HG03064 (cell line): ENCODE measurements at regions not wholly inside any gene's neighbourhood (a gene's known extent, or its start where the extent isn't known, plus 50 kb on each side); places are given as distances from the start of the nearest gene placed in this dataset.
A peak's percentile ranks its signal among the peaks of the same experiment; 100 is the strongest.

ENCODE experiments used
- ATAC-seq: cut with Tn5 transposase; IDR thresholded peaks from one replicate; pipeline ENCODE4 v1.9.1; 2021; ENCODE audit warnings: low read depth; ENCODE audit not compliant: unreplicated experiment

DNA sequence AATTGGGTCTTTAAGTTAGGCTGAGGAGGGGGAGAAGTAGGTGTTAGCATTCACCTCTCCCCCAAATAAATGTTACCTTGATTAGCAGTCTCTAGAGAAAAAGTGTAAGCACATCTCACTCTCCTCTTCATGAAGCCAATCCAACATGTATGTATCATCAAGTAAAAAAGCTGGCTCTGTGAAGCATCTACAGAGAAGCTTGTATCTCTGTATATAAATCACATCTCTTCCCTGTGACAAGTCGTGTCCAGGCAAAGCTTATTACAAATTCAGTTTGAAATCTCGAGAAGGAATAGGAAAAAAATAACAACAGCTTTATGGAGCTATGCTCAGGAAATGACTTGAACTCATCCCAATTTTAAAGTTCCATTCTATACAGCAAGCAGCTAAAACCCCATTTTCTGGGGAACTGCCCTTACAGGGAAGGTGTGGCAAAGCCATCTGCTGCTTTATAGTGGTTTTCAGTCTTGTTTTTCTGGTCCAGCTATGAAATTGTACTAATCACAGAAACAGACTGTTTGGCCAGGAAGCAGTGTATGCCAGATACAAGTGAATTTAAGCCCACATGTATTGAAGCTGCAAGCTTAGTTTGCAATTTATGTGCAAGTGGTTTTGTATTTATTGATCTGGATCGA is 313.3 kb upstream of the NOCT start:
- ATAC-seq, result no peak

DNA sequence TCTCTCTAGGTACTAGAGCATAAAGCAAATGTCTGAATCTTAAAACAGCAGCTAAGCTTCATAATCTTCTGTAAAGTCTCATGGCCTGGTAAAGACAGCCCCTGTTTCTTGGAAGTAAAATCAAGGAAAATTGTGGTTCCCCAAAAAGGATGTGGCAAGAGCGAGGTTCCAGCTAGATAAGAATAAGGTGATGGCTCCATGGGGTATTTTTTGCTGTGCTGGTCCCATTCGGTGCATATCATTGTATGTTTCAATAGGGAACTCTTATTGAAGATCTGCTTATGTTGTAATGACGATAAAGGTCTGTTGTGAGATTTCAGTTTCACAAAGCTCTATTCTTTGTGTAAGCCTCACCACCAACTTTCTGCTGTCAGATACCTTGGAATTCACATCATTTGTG is 316.9 kb upstream of the NOCT start:
- no peak for ATAC-seq

DNA sequence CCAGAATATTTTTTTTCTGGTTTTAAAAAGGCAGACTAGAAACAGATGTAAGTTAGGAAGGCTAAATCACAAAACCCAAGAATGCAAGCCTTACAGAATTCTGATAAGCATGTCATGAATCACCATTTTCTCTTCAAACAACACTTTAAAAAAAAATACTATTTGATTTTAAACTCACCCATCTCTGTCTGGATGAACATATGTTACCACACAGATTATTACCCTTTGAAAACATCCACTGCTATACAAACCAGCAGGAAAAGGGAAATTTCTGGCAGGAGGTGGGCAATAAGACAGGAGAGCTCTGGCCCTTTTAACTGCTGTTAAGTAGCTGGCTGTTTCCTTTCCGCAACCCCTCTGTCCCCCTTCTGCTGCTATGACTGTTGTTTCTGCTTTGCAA is 317.7 kb upstream of the NOCT start:
- ATAC-seq, result no peak

DNA sequence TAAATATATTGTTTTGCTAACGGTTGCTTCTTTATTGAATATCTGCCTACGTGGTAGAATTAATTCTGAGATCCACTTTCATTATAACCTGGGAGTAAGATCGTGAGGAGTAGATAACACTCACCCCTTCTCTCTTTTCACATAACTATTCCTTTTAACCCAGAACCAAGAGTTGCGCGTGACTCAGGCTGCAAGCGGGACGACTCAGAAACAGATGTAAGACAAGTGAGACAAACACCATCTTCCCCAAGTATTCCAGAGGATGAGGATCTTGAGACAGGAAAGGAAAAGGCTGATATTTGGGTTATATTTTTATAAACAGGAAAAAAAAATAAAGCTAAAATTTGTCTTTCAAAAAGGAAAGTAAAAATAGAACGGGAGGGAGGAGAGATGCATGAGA is 318.8 kb upstream of the NOCT start:
- ATAC-seq, result no peak

DNA sequence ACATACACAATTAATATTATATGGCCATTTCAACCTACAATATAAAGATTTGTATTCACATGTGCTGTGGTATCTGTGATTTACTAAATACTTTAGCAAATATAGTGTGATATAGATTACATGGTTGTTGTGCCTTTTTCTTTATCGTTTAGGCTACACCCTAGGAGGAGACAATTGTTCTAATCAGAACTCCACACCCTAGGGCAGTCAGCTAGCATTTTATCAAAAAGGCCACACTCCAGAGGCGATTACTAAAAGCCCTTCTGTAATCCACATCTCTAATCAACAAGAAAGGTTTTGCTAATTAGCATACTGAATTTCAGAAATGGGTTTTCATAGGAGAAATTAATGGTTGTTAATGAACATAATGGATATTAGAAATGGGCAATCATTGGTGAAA is 319.5 kb upstream of the NOCT start:
- ATAC-seq, result no peak

DNA sequence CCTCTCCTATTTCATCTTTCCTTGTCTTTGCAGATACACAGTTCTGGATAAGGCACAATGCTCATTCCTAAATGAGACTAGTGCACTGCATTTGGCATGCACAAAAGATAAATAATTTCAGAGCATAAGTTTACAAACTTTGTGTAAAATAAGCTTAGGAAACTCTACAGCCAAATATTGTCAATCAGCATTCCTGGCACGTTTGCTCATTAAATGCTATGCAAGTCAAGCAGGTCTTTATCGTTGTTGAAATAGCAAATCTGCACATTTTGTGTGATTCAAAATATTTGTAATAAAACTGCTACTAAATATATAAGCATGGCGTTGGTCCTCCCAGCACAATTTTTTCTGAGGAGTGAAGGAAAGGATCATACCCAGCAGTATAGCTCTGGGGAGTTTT is 322.1 kb upstream of the NOCT start:
- ATAC-seq, result no peak

DNA sequence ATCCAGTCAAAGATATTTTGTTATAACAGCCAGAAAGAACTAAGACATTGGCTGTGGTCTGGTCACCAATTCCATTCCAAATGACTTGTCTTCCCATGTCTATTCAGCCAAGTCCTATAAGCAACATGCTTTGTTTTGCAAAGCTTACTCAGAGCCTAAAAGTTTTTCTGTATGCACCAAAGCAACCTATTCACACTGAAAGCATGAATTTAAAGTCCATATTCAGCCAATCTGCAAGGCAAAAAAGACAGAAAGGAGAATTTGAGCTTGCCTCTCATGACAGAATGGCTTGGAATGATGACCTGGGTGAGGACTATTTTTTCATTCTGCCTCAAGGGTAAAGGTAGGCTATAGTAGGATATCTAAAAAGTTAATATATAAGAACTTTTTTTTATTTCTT is 323.2 kb upstream of the NOCT start:
- ATAC-seq, result no peak

DNA sequence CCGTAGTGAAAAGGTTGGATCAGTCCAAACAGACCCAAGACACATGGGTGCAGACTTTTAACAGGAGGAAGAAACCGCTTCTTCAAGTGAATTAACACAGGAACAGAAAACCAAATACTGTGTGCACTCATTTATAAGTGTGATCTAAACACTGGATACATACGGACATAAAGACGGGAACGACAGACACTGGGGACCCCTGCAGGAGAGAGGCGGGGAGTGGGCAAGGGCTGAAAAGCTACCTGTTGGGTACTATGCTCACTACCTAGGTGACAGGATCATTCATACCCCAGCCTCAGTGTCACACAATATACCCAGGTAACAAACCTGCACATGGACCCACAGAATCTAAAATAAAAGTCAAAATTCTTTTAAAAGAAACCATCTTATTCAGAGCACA is 326.0 kb upstream of the NOCT start:
- no peak for ATAC-seq

DNA sequence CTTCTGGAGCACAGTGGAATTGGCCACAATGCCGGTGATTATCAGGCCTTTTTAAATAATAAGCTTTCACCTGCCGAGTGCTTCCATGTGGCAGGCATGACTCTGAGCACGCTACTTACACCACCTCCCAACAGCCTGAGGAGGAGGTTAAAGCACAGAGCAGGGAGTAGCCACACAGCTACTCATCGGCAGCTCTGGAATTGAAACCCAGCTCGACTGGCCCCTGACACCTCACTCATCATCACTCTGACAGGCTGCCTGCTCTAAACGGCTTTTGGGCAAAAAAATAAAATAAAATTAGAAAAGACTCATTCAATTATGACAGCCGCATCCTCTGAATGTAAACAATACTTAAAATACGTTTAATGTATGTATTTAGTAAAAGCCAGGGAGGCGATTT is 326.4 kb upstream of the NOCT start:
- ATAC-seq, result no peak

DNA sequence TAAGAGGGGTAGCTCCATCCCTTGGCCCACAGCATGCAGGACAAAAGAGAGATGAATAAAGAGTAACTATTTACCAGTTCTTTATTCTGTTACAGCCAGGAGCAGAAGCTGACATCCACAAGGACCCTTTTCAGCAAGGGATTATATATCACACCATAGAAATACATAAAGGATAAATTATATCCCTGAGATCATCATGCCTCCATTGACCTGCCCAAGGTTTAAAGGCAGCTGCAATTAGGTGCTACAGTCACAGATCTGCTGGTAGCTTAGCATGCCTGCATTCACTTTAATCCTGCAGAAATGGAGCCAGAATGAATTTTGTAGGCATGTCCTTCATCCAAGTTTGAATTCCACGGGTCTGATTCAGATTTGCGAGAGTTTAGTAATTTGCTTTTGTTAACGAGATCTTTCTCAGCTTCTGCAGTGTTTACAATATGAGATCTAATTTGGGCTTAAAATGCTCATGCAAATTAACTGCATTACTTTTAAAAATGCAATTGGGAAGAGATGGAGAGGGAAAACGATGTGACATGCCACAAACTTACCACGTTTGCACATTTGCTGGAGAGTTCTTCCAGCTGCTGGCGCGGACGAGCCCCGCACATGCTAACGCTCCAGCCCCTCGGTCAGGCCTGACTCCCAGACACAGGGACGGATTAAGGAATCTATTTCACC is 327.0 kb upstream of the NOCT start:
- no peak for ATAC-seq

DNA sequence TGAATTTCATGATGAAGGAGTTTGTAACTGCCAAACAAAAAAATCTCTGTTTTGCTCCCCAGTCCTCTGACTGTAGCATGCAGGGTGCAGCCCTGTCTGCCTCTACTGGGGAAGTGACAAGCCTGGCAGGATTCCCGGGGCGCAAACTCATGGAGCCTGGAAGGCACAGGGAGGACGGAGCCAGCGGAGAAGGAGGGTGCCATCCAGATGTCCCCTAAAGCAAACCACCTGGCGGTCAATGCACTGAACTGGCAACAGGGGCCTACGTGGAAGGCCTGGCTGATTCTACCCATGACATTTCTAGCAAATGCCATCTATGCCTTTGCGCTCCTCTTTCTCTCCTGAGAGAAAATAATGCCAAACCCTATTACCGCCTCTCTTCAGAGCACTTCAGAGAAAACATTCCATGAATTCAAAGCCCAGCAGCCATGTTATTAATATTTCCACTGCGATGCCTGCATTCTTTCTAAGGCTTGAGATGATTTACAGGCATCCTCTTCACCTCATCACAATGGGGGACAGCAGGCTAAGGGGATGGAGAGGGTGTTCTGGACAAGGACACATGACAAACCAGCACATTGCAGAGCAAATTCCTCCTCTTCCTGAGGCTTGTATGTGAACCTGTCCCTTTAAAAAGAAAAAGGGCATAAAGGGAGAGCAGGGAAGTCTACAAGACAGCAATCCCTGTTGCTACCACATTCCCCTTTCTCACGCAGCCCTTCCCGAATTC is 329.3 kb upstream of the NOCT start:
- no peak for ATAC-seq

DNA sequence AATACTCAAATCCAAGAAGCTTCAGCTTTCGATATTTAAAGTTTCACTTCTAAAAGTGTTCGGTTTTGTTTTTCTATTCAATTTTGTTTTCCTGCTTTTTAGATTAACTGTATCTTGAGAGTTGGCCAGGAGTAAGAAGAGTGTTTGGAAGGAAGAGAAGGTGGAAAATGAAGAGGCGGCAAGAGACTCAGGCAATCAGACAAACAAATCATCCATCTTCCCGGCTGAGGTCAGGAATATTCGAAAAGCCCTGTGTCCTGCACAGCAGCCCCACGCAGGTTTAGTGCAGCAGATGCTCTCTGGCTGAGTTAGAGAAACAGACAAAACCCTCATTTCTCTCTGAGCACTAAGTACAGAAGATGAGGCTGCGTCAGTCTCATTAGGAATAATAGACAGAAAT is 330.3 kb upstream of the NOCT start:
- no peak for ATAC-seq

DNA sequence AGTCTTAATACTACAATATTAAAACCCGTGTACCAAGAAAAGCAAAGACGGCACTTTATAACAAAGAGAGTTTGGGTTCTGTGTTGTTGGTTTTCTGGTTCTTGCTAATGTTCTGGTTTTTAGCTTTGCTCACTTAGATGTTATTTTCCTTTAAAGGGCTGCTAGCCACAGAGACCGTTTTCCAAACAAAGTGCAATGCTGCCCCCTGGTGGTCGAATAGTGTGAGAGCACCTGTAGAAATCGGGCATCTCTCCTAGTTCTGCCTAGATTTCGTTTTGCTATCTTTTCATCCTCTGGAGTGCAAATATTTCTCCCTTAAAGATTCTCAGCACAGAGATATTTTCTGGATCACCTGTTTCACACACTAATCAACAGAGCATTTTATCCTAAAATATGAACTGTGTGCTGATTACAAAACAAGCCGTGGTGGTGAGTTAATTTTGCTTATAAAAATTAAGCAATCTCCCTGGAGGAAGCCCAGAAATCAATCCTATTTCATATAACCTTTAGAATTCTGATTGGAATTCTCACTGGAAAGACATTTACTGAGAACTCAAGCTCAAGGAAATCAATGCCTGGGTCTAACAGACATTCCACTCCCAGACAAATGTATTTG is 334.5 kb upstream of the NOCT start:
- ATAC-seq, result peak; percentile 70

DNA sequence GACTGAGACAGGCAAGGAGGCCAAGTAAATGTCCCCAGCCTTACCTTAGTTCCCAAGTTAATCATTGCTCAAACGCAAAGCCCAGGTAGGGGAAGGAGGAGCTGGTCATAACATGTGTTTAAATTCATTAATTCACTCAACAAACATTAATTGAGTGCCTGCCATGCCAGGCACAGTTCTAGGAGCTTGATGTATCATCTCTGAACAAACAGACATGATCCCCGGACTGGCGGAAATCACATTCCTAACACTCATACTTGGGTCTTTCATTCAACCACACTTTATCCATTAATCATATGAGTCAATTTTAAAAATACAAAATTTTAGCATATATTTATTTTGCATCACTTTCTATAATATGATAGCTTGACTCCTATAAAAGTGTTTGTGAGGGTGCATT is 335.3 kb upstream of the NOCT start:
- ATAC-seq, result no peak

DNA sequence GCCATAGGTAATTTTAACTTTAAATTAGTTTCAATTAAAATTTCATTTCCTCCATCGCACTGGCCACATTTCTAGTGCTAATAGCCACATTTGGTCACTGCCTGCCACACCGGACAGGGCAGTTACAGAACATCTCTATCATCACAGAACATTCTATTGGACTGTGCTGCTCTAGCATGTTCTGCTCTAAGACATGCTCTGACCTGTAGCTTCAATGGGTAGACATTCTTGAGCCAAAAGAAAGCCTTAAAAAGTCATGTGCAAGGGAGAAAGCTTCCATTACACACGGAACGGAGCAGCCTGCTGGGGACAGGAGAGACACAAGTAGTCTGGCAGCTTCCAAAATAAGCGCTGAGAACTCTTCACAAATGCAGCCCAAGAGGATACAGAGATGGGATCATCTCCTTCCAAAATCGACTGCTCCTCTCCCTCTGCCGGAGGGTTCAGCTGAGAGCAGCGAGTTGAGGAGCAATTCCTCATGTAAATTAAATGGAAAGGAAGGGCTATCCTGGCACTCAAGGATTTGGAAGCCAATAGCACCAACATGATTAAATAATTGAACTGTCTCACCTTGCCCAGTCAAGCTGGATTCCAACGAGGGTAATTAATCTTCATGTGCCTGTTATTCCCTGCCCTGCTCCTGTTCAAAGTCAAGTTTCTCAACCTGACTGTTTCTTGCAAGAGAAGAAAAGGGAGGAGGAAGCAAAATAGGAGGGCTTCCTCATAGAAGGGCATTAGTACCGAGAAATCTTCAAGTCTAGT is 336.4 kb upstream of the NOCT start:
- ATAC-seq, result no peak

DNA sequence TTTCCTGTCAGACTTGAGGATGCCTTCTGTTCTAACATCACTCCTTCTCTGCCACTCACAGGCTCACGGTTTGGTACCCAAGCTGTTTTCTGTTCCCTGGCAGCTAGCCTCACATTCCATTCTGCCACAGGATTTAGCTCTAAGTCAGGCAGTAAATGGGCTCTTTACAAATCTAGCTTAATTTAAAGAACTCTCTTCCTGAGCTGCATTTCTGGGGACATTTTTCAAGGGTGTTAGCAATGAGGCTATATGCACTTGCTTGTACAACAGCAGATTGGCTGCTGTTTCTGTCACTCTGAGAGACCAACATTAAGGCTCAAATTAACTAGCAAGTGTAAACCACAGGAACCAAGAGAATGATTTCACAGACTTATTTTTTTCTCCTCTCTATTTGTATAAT is 337.8 kb upstream of the NOCT start:
- ATAC-seq, result no peak

DNA sequence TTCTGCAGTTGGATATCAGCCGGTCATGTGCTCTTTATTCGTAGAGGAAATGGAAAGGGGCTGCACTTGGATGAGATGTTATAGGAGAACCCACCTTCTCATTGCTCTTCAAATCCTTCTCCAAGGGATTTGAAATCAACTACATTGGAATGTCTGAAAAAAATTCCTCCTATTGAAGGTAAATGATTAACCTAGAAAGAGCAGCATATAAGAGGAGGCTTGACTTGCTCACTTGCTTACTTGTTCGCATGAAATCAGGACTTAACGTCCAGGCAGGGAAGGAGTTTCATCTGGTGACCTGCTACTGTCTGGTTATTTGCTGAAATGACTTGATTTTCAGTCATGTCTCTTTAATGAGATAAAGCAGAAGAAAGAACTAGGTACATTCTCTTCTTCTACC is 338.4 kb upstream of the NOCT start:
- ATAC-seq, result no peak

DNA sequence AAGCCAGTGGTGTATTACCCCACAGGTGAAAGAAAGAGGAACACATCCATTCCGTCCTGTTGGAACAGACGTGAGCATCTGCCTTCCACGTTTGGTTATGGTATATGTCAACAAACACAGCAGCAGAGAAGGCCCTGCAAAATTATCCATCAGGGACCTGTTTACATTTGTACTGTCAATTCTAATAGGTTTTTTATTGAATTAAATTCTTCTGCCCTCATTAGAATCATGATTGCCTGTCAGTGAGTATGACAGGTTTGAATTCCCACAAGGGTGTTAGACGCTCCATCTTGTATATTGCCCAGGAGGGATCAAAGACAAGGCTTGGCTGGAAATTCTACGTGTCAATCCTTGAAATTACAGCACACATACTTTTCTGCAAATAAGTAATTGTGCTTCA is 339.9 kb upstream of the NOCT start:
- no peak for ATAC-seq

DNA sequence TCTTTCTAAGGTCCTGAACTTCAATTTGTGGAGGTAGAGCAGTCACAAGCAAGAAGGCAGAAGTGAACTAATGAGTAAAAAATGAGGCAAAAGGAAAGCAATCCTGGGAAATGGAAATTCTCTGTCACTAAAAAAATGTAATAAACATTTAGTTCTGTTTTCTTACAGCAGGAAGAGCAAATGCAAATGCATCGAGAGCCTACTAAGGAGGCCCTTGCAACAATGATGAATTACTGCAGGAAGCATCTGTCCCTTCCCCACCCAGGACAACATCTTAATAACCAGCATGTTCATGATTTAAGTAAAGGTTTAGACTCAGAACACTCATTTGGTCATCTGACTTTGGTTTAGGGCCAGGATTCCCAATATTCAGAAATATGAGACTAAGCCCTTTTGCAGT is 341.4 kb upstream of the NOCT start:
- ATAC-seq, result no peak

DNA sequence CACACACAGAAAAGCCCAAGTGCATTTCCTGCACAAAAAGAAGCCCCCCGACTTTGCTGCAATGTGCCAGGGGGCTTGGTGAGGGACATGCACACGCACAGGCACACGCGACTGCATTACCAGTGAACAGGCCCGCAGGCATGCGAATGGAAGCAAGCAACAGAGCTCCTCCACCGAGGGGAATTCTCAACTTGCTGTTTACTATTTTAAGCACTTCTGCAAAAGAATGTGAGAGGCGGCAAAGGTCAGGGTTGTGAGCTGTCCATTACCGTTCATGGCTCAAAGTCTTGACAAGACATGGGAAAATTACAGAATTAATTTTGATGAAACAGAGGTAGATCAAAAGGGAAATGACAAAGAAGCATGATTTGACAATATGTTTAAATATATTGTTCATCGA is 342.5 kb upstream of the NOCT start:
- no peak for ATAC-seq

DNA sequence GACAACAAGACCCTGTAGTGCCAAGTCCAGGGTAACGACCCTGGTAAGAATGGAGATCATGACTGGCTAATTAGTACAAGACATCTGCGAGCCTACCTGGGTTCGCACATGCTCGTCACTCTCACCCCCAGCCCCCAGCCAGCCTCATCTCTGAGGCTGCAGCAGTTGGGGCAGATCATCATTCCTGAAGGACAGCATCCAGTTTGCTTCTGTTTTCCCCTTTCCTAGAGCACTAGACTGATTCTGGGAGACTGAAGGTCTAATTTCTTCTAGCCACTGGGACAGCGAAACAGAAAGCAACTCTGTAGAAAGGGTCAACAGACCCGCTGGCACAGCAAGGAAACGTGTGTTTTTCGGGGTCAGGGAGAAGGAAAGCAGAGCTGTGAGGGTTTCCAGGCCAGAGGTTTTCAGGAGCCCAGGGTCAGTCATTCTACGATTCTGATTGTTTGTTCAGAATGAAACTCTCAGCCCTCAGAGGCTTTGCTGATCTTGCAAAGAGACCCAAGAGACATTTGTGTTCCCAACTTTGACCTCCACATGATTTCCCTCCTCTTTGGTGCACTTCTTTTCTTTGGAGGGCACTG is 343.1 kb upstream of the NOCT start:
- no peak for ATAC-seq
